Tibial nerve (tissue), 4 donors: ENCODE measurements at regions not wholly inside any gene's neighbourhood (a gene's known extent, or its start where the extent isn't known, plus 50 kb on each side); places are given as distances from the start of the nearest gene placed in this dataset.
"Not testable (repeated sequence)": the region's sequence is repeated elsewhere in the genome, so short reads cannot be mapped to it uniquely, and the experiment has no call there.

ENCODE experiments used
- CTCF ChIP-seq, 5 experiments: fragments of 200-600 bp in 3 of 5; fragments of 450-650 bp in 2 of 5; sonication (generic) in 3 of 5; IDR thresholded peaks; one replicate each; pipeline ENCODE4 v1.5.1; 2016 to 2019; ENCODE audit warnings: antibody characterized with exemption in 5 of 5, mild to moderate bottlenecking in 3 of 5, moderate library complexity in 2 of 5
- EP300 ChIP-seq, 2 donors: sonication (generic); formaldehyde crosslinking; IDR thresholded peaks; one replicate each; pipeline ENCODE4 v1.6.1; 2017; ENCODE audit warnings: antibody characterized with exemption in 2 of 2, mild to moderate bottlenecking in 1 of 2
- POLR2A ChIP-seq, 2 donors: fragments of 450-650 bp; IDR thresholded peaks; one replicate each; pipeline ENCODE4 v1.6.1; 2017; ENCODE audit warnings: antibody characterized with exemption in 2 of 2, mild to moderate bottlenecking in 2 of 2, moderate library complexity in 2 of 2

DNA sequence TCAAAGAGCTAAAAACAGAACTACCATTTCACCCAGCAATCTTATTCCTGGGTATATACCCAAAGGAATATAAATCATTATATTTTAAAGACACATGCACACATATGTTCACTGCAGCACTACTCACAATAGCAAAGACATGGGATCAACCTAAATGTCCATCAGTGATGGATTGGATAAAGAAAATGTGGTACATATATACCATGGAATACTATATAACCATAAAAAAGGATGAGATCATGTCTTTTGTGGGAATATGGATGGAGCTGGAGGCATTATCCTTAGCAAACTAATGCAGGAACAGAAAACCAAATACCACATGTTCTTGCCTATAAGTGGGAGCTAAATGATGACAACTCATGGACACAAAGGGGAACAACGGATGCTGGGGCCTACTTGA, 205.1 kb downstream of the EBLN2 start:
- not testable (repeated sequence) for TF ChIP-seq CTCF, POLR2A, EP300 (IDR thresholded peaks at IDR 0.05)
